Natural killer cell treated with Interleukin-12 subunit alpha and Interleukin-12 subunit beta and Interleukin-15 and Interleukin-18, amount 100 ng/mL, for 72 hours (primary cell): ENCODE measurements at regions not wholly inside any gene's neighbourhood (a gene's known extent, or its start where the extent isn't known, plus 50 kb on each side); places are given as distances from the start of the nearest gene placed in this dataset.

ENCODE experiments used
- ATAC-seq, 2 donors: fragments of 150-1000 bp; cut with Tn5 transposase in 1 of 2; sonication (Bioruptor Pico), chemical (Tn5 transposase) in 1 of 2; 2 replicates each; pipeline ENCODE4 v1.10.0; 2021
- DNase-seq: peaks from one replicate; pipeline ENCODE4 v3.0.0; 2022; ENCODE audit warnings: low spot score
- H3K27ac Mint-ChIP-seq, 2 donors: 1 replicate in 1 of 2; 2 replicates in 1 of 2; pipeline ENCODE4 v1.8.0; 2022; ENCODE audit warnings: mixed read lengths in 2 of 2, mild to moderate bottlenecking in 1 of 2, moderate library complexity in 1 of 2
- H3K27me3 Mint-ChIP-seq, 2 donors: 1 replicate in 1 of 2; 2 replicates in 1 of 2; pipeline ENCODE4 v1.8.0; 2022; ENCODE audit warnings: mixed read lengths in 2 of 2
- H3K36me3 Mint-ChIP-seq: one replicate; pipeline ENCODE4 v1.8.0; 2022; ENCODE audit warnings: mixed read lengths
- H3K4me1 Mint-ChIP-seq, 2 donors: 1 replicate in 1 of 2; 2 replicates in 1 of 2; pipeline ENCODE4 v1.8.0; 2022; ENCODE audit warnings: low read depth in 2 of 2, mixed read lengths in 2 of 2, mild to moderate bottlenecking in 1 of 2
- H3K4me3 Mint-ChIP-seq: one replicate; pipeline ENCODE4 v1.8.0; 2022; ENCODE audit warnings: mixed read lengths
- H3K9me3 Mint-ChIP-seq: 2 replicates; pipeline ENCODE4 v1.8.0; 2022; ENCODE audit warnings: mixed read lengths

GRCh38 chr2:34670482-34670881 is 1071.4 kb upstream of the FAM98A start:
- peaks cover 11% of the 10 kb centered on the region for H3K9me3 Mint-ChIP-seq
- ATAC-seq, result no peak

GRCh38 chr2:34666821-34667220 is 1067.7 kb upstream of the FAM98A start:
- Mint-ChIP-seq H3K4me1 (no peaks in the 10 kb centered on the region), H3K9me3 (peaks cover 12% of the 10 kb centered on the region), H3K27me3 (no peaks in the 10 kb centered on the region), H3K4me3 (no peak overlapping the region), H3K27ac (no peak overlapping the region), H3K36me3 (no peaks in the 10 kb centered on the region)
- ATAC-seq (no peak), DNase-seq (no peak)

More at GRCh38 chr2:34670482-34670881, 1071.4 kb upstream of the FAM98A start:
- Mint-ChIP-seq H3K4me3 (no peak overlapping the region), H3K36me3 (peaks cover 5% of the 10 kb centered on the region), H3K4me1 (no peaks in the 10 kb centered on the region), H3K27ac (no peak overlapping the region), H3K27me3 (no peaks in the 10 kb centered on the region)
- DNase-seq, result no peak

GRCh38 chr2:34664266-34664665 is 1065.2 kb upstream of the FAM98A start:
- no peaks in the 10 kb centered on the region for H3K4me1 Mint-ChIP-seq
- ATAC-seq (no peak), DNase-seq (no peak)
- H3K27me3 Mint-ChIP-seq, result no peaks in the 10 kb centered on the region
- peaks cover 5% of the 10 kb centered on the region for H3K9me3 Mint-ChIP-seq
- no peak overlapping the region for H3K4me3 Mint-ChIP-seq
- H3K27ac Mint-ChIP-seq, result no peak overlapping the region
- no peaks in the 10 kb centered on the region for H3K36me3 Mint-ChIP-seq

- Mint-ChIP-seq H3K4me1 (no peaks in the 10 kb centered on the region), H3K9me3 (peaks cover 5% of the 10 kb centered on the region), H3K4me3 (no peak overlapping the region), H3K27me3 (no peaks in the 10 kb centered on the region), H3K36me3 (no peaks in the 10 kb centered on the region), H3K27ac (no peak overlapping the region)
- ATAC-seq (no peak), DNase-seq (no peak)
Measured at GRCh38 chr2:34663314-34663713, 1064.2 kb upstream of the FAM98A start.

- ATAC-seq, result no peak
- Mint-ChIP-seq H3K4me1 (no peaks in the 10 kb centered on the region), H3K4me3 (no peak overlapping the region)
Measured at GRCh38 chr2:34660741-34661140, 1061.6 kb upstream of the FAM98A start.

GRCh38 chr2:34656632-34657031 is 1057.5 kb upstream of the FAM98A start:
- no peak for DNase-seq
- Mint-ChIP-seq H3K4me1 (no peaks in the 10 kb centered on the region), H3K4me3 (no peak overlapping the region), H3K27me3 (no peaks in the 10 kb centered on the region), H3K27ac (no peak overlapping the region), H3K9me3 (peaks cover 11% of the 10 kb centered on the region), H3K36me3 (peaks cover 6% of the 10 kb centered on the region)
- ATAC-seq, result no peak

More at GRCh38 chr2:34660741-34661140, 1061.6 kb upstream of the FAM98A start:
- Mint-ChIP-seq H3K27me3 (no peaks in the 10 kb centered on the region), H3K27ac (no peak overlapping the region), H3K36me3 (no peaks in the 10 kb centered on the region), H3K9me3 (peaks cover 5% of the 10 kb centered on the region)
- DNase-seq, result no peak

- H3K27ac Mint-ChIP-seq, result no peak overlapping the region
- no peaks in the 10 kb centered on the region for H3K4me1 Mint-ChIP-seq
Measured at GRCh38 chr2:34652636-34653035, 1053.5 kb upstream of the FAM98A start.

GRCh38 chr2:34646901-34647300 is 1047.8 kb upstream of the FAM98A start:
- no peak for DNase-seq
- Mint-ChIP-seq H3K4me3 (no peak overlapping the region), H3K27me3 (no peaks in the 10 kb centered on the region), H3K4me1 (no peaks in the 10 kb centered on the region), H3K36me3 (peaks cover 6% of the 10 kb centered on the region), H3K9me3 (peaks cover 15% of the 10 kb centered on the region), H3K27ac (no peak overlapping the region)
- no peak for ATAC-seq

More at GRCh38 chr2:34652636-34653035, 1053.5 kb upstream of the FAM98A start:
- Mint-ChIP-seq H3K9me3 (peaks cover 22% of the 10 kb centered on the region), H3K4me3 (no peak overlapping the region), H3K27me3 (no peaks in the 10 kb centered on the region), H3K36me3 (peaks cover 13% of the 10 kb centered on the region)
- DNase-seq (no peak), ATAC-seq (no peak)

GRCh38 chr2:34632327-34632726 is 1033.2 kb upstream of the FAM98A start:
- DNase-seq (no peak), ATAC-seq (no peak)
- Mint-ChIP-seq H3K4me3 (no peak overlapping the region), H3K4me1 (no peaks in the 10 kb centered on the region), H3K27ac (no peak overlapping the region), H3K9me3 (peaks cover 21% of the 10 kb centered on the region), H3K36me3 (peaks cover 8% of the 10 kb centered on the region), H3K27me3 (no peaks in the 10 kb centered on the region)

GRCh38 chr2:34627003-34627402 is 1027.9 kb upstream of the FAM98A start:
- Mint-ChIP-seq H3K27me3 (no peaks in the 10 kb centered on the region), H3K27ac (no peak overlapping the region), H3K4me3 (no peak overlapping the region), H3K4me1 (no peaks in the 10 kb centered on the region), H3K36me3 (no peaks in the 10 kb centered on the region), H3K9me3 (peaks cover 14% of the 10 kb centered on the region)
- ATAC-seq (no peak), DNase-seq (no peak)

- Mint-ChIP-seq H3K4me3 (no peak overlapping the region), H3K4me1 (no peaks in the 10 kb centered on the region), H3K9me3 (peaks cover 24% of the 10 kb centered on the region), H3K27ac (no peak overlapping the region), H3K36me3 (no peaks in the 10 kb centered on the region), H3K27me3 (no peaks in the 10 kb centered on the region)
- ATAC-seq (no peak), DNase-seq (no peak)
Measured at GRCh38 chr2:34604164-34604563, 1005.1 kb upstream of the FAM98A start.

- Mint-ChIP-seq H3K36me3 (no peaks in the 10 kb centered on the region), H3K27me3 (no peaks in the 10 kb centered on the region), H3K4me1 (no peaks in the 10 kb centered on the region), H3K27ac (no peak overlapping the region), H3K9me3 (peaks cover 15% of the 10 kb centered on the region), H3K4me3 (no peak overlapping the region)
- ATAC-seq (no peak), DNase-seq (no peak)
Measured at GRCh38 chr2:34602262-34602661, 1003.2 kb upstream of the FAM98A start.

GRCh38 chr2:34601561-34601960 is 1002.5 kb upstream of the FAM98A start:
- H3K27ac Mint-ChIP-seq, result no peak overlapping the region
- DNase-seq (no peak), ATAC-seq (no peak)
- no peak overlapping the region for H3K4me3 Mint-ChIP-seq
- peaks cover 15% of the 10 kb centered on the region for H3K9me3 Mint-ChIP-seq
- H3K36me3 Mint-ChIP-seq, result no peaks in the 10 kb centered on the region
- no peaks in the 10 kb centered on the region for H3K4me1 Mint-ChIP-seq
- no peaks in the 10 kb centered on the region for H3K27me3 Mint-ChIP-seq

GRCh38 chr2:34578641-34579040 is 979.5 kb upstream of the FAM98A start:
- H3K27me3 Mint-ChIP-seq, result no peaks in the 10 kb centered on the region
- no peaks in the 10 kb centered on the region for H3K4me1 Mint-ChIP-seq
- H3K27ac Mint-ChIP-seq, result no peak overlapping the region

GRCh38 chr2:34570266-34570872 is 971.3 kb upstream of the FAM98A start:
- ATAC-seq (no peak), DNase-seq (no peak)
- Mint-ChIP-seq H3K4me1 (no peaks in the 10 kb centered on the region), H3K36me3 (no peaks in the 10 kb centered on the region), H3K9me3 (peaks cover 13% of the 10 kb centered on the region), H3K27me3 (no peaks in the 10 kb centered on the region), H3K27ac (no peak overlapping the region), H3K4me3 (no peak overlapping the region)

More at GRCh38 chr2:34578641-34579040, 979.5 kb upstream of the FAM98A start:
- H3K36me3 Mint-ChIP-seq, result no peaks in the 10 kb centered on the region
- H3K9me3 Mint-ChIP-seq, result peaks cover 14% of the 10 kb centered on the region
- no peak for ATAC-seq
- DNase-seq, result no peak
- H3K4me3 Mint-ChIP-seq, result no peak overlapping the region
